DND-41 (cell line): ENCODE measurements at regions not wholly inside any gene's neighbourhood (a gene's known extent, or its start where the extent isn't known, plus 50 kb on each side); places are given as distances from the start of the nearest gene placed in this dataset.

Experiments
- EZH2 ChIP-seq: IDR thresholded peaks from 3 replicates; pipeline ENCODE4 v1.6.1; 2012; ENCODE audit warnings: borderline replicate concordance, low read depth, mild to moderate bottlenecking, moderate library complexity, low read length, inconsistent platforms; ENCODE audit not compliant: severe bottlenecking
- TF ChIP-seq, protein P1 (sequence below): IDR thresholded peaks from 2 replicates; pipeline ENCODE4 v1.5.1; 2012; ENCODE audit warnings: borderline replicate concordance, low read length, moderate library complexity, mild to moderate bottlenecking; ENCODE audit not compliant: poor library complexity, severe bottlenecking; ENCODE audit errors: extremely low read depth

DNA sequence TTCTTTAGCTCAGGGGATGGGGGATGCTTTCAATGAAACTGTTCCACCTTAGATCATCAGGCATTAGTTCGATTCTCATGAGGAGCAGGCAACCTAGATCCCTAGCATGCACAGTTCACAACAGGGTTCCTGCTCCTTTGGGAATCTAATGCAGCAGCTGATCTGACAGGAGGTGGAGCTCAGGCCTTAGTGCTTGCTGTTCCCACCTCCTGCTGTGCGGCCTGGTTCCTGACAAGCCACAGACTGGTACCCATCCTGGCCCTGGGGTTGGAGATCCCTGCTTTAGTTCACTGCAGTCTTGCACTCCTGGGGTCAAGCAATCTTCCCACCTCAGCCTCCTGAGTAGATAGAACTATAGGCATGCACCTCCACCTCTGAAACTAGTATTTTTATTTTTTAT, 1369.8 kb upstream of the NUDT12 start:
- TF ChIP-seq, protein P1, sequence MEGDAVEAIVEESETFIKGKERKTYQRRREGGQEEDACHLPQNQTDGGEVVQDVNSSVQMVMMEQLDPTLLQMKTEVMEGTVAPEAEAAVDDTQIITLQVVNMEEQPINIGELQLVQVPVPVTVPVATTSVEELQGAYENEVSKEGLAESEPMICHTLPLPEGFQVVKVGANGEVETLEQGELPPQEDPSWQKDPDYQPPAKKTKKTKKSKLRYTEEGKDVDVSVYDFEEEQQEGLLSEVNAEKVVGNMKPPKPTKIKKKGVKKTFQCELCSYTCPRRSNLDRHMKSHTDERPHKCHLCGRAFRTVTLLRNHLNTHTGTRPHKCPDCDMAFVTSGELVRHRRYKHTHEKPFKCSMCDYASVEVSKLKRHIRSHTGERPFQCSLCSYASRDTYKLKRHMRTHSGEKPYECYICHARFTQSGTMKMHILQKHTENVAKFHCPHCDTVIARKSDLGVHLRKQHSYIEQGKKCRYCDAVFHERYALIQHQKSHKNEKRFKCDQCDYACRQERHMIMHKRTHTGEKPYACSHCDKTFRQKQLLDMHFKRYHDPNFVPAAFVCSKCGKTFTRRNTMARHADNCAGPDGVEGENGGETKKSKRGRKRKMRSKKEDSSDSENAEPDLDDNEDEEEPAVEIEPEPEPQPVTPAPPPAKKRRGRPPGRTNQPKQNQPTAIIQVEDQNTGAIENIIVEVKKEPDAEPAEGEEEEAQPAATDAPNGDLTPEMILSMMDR: no peak
- TF ChIP-seq EZH2: no peak
